ENCODE measurements at regions not wholly inside any gene's neighbourhood (a gene's known extent, or its start where the extent isn't known, plus 50 kb on each side); places are given as distances from the start of the nearest gene placed in this dataset.
"Not testable (repeated sequence)": the region's sequence is repeated elsewhere in the genome, so short reads cannot be mapped to it uniquely, and the experiment has no call there.

DNA sequence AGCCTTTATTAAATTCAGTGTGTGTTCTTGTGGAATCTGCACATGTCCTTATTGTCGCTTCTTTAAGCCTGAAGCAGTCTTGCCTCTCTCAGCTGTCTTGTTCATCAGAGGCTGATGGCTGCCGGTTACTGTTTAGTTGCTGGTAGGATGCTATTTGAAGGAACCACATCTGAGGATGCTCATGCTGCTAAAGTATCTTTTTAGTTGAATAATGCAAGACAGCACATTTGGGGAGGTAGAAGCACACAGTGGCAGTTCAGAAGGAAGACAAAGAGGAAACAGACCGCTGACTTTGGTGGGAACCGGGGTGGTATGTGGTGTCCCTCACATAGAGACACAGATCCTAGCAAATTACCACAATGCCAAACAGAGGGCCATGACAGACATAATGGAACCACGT is 144.2 kb upstream of the HDDC2 start:
- TF ChIP-seq, protein P1, sequence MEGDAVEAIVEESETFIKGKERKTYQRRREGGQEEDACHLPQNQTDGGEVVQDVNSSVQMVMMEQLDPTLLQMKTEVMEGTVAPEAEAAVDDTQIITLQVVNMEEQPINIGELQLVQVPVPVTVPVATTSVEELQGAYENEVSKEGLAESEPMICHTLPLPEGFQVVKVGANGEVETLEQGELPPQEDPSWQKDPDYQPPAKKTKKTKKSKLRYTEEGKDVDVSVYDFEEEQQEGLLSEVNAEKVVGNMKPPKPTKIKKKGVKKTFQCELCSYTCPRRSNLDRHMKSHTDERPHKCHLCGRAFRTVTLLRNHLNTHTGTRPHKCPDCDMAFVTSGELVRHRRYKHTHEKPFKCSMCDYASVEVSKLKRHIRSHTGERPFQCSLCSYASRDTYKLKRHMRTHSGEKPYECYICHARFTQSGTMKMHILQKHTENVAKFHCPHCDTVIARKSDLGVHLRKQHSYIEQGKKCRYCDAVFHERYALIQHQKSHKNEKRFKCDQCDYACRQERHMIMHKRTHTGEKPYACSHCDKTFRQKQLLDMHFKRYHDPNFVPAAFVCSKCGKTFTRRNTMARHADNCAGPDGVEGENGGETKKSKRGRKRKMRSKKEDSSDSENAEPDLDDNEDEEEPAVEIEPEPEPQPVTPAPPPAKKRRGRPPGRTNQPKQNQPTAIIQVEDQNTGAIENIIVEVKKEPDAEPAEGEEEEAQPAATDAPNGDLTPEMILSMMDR (conservative IDR thresholded peaks at IDR 0.05; ENCODE audit: low read depth, low read length), result no peak
- no peak overlapping the region for H3K4me3 ChIP-seq (ENCODE audit: low read length)
- no peak for DNase-seq (ENCODE audit: low read depth)

DNA sequence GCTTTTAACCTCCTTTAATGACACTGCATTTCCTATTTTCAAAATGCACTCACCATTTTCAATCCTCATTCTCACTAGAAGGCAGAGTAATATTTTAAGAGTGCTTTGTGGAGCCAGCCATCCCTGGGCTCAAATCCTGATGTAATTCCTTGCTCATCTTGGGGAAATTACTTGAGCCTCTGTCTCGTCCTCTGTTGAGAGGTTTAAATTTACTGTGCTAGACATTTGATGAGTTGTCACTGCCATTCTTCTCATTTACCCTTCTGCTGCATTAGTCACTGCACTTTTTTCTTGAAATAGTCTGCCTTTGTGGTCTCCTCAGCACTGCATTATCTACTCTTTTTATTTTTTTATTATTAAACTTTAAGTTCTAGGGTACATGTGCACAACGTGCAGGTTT is 150.0 kb upstream of the HDDC2 start:
- no peak overlapping the region for H3K4me3 ChIP-seq (ENCODE audit: low read length)
- DNase-seq (ENCODE audit: low read depth), result no peak
- TF ChIP-seq, protein P1 (conservative IDR thresholded peaks at IDR 0.05; ENCODE audit: low read depth, low read length), result no peak

DNA sequence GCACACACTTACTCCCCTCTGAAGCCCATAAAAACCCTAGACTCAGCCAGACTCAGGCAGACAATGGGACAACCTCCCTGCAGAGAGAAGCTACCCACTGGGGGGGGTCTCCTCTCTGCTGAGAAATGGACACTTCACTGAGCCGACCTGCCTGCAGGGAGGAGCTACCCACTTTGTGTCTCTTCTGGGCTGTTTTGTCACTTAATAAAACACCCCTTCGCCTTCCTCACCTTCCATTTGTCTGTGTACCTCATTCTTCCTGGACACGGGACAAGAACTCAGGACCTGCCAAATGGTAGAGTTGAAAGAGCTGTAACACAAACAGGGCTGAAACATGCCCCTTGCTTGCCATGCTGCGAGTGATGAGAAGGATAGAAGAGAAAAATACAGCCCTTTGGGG is 151.7 kb upstream of the HDDC2 start:
- TF ChIP-seq, protein P1 (conservative IDR thresholded peaks at IDR 0.05; ENCODE audit: low read depth, low read length), result no peak
- no peak overlapping the region for H3K4me3 ChIP-seq (ENCODE audit: low read length)
- no peak for DNase-seq (ENCODE audit: low read depth)

DNA sequence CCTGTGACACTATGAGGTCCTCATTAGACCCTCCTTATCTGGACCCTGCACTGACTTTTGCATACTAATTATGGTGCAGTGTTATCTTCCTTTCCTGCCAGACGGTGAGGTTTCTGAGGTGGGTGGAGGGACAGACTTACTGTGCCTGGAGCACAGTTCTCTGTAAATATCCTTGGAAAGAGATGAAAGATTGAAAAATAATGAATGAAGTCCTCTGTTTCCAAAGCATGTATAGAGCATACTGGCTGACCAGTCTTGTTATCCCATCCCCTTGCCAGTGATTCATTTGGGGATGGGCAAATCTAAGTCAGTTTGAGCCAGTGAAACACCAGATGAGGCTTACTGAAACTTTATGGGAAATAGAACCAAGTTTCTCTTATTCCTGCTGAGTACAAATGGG is 152.6 kb upstream of the HDDC2 start:
- no peak for DNase-seq (ENCODE audit: low read depth)
- H3K4me3 ChIP-seq (ENCODE audit: low read length), result no peak overlapping the region
- TF ChIP-seq, protein P1 (conservative IDR thresholded peaks at IDR 0.05; ENCODE audit: low read depth, low read length), result no peak

DNA sequence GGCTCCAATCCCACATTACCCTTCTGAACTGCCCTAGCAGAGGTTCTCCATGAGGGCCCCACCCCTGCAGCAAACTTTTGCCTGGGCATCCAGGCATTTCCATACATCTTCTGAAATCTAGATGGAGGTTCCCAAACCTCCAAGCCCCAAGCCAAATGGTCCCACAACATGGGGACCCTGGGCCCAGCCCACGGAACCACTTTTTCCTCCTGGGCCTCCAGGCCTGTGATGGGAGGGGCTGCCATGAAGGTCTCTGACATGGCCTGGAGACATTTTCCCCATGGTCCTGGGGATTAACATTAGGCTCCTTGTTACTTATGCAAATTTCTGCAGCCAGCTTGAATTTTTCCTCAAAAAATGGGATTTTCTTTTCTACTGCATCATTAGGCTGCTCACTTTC is 156.7 kb upstream of the HDDC2 start:
- not testable (repeated sequence) for H3K4me3 ChIP-seq (ENCODE audit: low read length); DNase-seq (ENCODE audit: low read depth)

DNA sequence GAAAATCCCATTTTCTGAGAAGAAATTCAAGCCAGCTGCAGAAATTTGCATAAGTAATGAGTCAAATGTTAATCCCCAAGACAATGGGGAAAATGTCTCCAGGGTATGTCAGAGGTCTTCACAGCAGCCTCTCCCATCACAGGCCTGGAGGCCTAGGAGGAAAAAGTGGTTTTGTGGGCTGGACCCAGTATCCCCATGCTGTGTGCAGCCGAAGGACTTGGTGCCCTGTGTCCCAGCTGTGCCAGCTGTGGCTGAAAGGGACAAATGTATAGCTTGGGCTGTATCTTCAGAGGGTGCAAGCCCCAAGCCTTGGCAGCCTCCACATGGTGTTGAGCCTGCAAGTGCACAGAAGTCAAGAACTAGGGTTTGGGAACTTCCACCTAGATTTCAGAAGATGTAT is 163.6 kb upstream of the HDDC2 start:
- DNase-seq (ENCODE audit: low read depth); H3K4me3 ChIP-seq (ENCODE audit: low read length): not testable (repeated sequence)

DNA sequence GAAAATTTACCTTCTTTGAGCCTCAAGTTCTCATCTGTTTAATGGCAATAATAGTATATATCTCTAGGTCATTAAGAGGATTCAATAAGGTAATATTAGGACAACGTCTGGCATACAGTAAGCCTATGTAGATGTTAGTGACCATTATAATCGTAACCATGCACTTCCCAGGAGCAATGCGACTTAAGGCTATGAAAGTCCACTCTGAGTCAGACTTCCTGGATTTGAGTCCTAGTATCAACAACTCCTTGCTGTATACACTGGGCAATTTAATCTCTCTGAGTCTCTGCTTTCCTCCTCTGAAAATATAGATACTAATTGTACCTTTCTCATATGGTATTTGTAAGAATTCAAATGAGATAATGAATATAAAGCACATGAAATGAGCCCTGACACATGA is 168.1 kb upstream of the HDDC2 start:
- TF ChIP-seq, protein P1 (conservative IDR thresholded peaks at IDR 0.05; ENCODE audit: low read depth, low read length), result no peak
- no peak overlapping the region for H3K4me3 ChIP-seq (ENCODE audit: low read length)
- DNase-seq (ENCODE audit: low read depth), result peak; percentile 43

DNA sequence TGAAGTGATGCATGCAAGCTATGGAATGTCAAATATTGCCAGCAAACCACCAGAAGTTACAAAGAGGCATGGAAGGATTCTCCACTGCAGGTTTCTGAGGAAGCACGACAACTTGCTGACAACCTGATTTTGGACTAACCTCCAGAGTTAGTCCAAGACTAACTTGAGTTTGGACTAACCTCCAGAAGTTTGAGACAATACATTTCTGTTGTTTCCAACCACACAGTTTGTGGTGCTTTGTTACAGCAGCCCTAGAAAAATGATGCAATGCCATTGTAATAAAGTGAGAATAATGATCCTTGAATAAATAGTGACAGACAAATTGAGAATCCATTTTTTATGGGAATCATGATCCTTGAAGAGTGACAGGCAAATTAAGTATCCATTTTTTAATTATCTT is 169.9 kb upstream of the HDDC2 start:
- DNase-seq (ENCODE audit: low read depth), result no peak
- no peak overlapping the region for H3K4me3 ChIP-seq (ENCODE audit: low read length)
- TF ChIP-seq, protein P1 (conservative IDR thresholded peaks at IDR 0.05; ENCODE audit: low read depth, low read length), result no peak
